Activated T-helper 1 cell treated with Interleukin-2 at 50 U/mL for 16 hours (primary cell): ENCODE measurements at regions not wholly inside any gene's neighbourhood (a gene's known extent, or its start where the extent isn't known, plus 50 kb on each side); places are given as distances from the start of the nearest gene placed in this dataset.

ENCODE experiments used
- DNase-seq: peaks from one replicate; pipeline ENCODE4 v3.0.0-alpha.2; 2020; ENCODE audit warnings: low read depth

- DNase-seq = no peak
These were observed 2169.2 kb downstream of the MRPL39 start for GRCh38 chr21:23438081-23438480.

GRCh38 chr21:23402929-23403520 lies 2204.3 kb downstream of the MRPL39 start:
- no peak for DNase-seq

DNA sequence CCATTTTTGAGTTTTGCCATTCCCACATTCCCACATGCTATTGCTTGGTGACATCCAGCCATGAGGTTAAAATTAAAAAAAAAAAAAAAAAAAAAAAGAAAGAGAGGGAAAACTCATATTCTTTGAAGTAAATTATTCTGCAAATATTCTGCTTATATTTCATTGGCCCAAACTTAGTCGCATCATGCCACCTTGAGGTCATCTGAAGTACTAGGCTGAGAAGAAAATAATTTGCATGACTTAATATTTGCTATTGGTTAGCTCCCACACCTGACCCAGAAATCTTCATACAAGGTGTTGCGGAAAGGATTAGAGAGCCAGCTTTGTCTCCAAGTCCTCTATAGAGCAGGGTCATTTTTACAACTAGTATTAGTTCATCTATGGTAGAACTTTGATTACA lies 2206.0 kb downstream of the MRPL39 start:
- DNase-seq = no peak

DNA sequence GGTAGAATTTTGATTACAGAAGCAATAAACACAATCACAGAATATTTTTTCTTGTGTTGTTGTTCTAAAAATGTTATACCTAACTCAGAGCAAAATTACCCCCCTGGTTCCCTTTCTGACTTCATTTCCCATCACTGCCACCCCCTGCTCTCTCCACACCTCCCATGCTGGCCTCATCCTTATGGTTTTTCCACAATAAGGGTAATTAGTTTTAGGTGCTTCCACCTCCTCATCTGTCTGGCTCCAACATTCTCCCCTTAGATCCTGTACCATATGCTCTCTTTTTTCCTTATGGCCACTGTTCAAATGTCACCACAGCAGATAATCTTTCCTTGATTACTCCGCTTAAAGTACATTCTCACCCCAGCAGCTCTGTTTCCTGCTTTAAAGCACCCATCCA lies 2208.6 kb downstream of the MRPL39 start:
- DNase-seq = no peak

DNA sequence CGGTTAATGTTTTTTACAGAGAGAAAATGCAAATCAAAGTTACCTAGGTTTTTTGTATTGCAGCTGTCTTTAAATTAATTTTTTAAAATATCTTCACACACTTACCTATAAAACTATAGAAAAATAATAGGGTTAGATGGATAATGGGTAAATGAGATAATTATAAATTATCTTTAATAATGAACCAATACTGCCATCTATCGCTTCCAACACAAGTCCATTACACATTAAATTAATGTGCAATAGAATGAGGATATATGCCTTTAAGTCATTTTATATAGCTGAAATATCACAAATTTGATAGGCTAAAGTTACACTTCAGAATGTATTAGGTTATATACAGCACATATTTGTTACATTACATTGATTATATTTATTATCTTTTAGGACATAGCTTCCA lies 2212.8 kb downstream of the MRPL39 start:
- no peak for DNase-seq

DNA sequence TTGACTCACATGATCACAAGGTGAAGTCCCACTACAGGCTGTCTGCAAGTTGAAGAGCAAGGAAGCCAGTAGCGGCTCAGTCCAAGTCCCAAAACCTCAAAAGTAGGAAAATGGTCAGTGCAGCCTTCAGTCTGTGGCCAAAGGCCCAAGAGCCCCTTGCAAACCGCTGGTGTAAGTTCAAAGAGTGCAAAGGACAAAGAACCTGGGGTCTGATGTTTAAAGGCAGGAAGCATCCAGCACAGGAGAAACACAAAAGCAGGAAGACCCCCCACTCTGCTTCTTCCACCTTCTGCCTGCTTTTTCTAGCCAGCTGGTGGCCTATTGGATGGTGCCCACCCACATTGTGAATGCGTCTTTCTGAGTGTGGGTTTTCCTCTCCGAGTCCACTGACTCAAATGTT lies 2222.6 kb downstream of the MRPL39 start:
- DNase-seq = no peak

DNA sequence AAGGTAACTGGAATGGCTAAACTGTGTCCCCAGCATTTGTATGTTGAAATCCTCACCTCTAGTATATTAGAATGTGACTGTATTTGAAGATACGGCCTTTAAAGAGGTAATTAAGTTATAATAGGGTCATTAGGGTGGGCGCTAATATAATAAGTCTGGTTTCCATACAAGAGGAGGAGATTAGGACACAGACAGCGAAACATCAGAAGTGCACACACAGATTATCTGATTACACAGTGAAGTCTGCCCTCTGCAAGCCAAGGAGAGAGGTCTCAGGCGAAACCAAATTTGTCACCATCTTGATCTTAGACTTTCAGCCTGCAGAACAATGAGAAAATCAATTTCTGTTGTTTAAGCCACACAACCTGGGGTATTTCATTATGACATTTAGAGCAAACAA lies 2233.1 kb downstream of the MRPL39 start:
- DNase-seq = no peak

GRCh38 chr21:23356905-23357304 lies 2250.4 kb downstream of the MRPL39 start:
- DNase-seq = no peak

GRCh38 chr21:23316190-23316589 lies 2291.1 kb downstream of the MRPL39 start:
- no peak for DNase-seq

DNA sequence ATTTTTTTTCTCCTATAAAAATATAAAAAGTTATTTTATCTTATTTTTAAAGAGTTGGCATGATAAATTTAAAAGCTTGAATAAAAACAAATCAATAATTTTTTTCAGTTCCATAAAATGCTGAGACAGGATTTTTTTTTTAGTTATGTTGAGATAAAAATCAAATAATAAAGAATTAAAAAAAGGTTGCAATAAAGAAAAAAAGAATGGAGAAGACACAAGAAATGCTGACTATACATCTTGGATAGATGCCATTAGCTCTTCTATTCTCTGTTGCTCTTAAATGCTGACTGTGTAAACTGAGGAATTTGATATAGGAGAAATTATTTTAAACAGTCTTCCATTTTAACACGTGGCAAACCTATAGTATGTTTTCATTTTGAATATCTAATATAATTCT lies 2298.5 kb downstream of the MRPL39 start:
- no peak for DNase-seq

- DNase-seq = no peak
These were observed 2300.2 kb downstream of the MRPL39 start for GRCh38 chr21:23307065-23307464.

DNA sequence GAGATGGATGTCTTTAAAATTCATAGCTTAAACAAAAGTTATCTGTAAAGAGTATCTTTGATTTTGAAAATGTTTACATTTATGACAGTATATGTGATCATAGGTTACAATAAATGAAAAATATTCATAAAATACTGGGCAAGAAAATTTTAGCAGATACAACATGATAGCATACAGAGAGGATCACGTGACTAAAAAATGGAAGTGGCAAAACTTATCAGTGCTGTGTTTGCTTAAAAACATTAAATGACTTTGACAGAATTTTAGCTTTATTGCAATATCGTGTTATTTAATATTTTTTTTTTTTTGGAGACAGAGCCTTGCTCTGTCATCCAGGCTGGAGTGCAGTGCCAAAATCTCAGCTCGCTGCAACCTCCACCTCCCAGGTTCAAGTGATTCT lies 2294.1 kb downstream of the NCAM2 start:
- no peak for DNase-seq

DNA sequence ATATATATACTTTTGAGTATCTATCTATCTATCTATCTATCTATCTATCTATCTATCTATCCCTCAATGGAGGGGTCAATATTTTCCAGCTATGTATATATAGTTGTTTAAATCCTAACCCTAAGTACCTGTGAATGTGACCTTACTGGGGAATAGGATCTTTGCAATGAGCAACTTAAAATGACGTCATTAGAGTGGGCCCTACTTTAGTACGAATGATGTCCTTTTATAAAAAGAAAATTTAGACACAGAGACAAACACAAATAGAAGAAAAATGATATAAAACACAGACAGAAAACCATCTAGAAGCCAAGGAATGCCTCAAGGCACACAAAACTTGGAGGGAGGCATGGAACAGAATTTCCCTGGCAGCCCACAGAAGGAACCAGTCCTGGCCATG lies 2283.7 kb downstream of the NCAM2 start:
- no peak for DNase-seq

GRCh38 chr21:23249760-23250159 lies 2251.6 kb downstream of the NCAM2 start:
- no peak for DNase-seq

DNA sequence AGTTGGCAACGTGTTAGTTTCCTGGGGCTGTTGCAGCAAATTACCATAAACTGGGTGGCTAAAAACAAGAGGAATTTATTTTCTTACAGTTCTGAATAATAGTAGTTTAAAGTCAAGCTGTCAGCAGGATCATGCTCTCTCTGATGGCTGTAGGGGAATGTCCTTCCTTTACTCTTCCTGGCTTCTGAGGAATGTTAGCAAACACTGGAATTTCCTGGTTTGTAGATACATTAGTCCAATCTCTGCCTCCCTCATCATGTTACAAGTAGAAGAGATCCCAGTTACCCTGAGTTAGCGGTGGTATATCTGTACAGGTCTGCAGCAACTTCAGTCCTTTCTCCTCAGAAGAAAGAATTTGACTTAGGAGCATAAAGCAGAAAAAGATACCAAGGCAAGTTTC lies 2249.1 kb downstream of the NCAM2 start:
- DNase-seq = no peak

- DNase-seq = no peak
These were observed 2247.0 kb downstream of the NCAM2 start for GRCh38 chr21:23245255-23245654.

DNA sequence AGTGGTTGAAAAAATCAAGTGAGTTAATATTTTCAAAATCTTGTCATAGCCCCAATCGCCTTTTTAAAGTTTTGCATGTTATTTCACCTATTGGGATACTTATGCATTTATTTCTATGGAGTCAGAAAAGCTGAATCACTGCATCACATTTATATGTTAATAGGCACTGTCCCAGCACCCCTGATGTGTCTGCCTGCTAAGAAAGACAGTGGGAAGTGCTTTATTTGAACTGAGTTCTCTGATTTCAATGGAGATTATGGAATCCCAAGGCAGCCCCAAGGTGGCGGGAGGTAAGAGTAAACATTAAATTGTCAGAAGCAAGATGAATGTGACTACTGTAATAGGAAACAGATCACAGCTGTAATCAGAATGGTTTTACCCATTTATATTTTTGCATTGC lies 2225.7 kb downstream of the NCAM2 start:
- no peak for DNase-seq

GRCh38 chr21:23218667-23219066 lies 2220.5 kb downstream of the NCAM2 start:
- DNase-seq = no peak

- DNase-seq = no peak
These were observed 2219.4 kb downstream of the NCAM2 start for GRCh38 chr21:23217597-23217996.

- DNase-seq = no peak
These were observed 2217.1 kb downstream of the NCAM2 start for GRCh38 chr21:23215261-23215660.
